WTC11 (cell line): ENCODE measurements at regions not wholly inside any gene's neighbourhood (a gene's known extent, or its start where the extent isn't known, plus 50 kb on each side); places are given as distances from the start of the nearest gene placed in this dataset.

ENCODE experiments used
- ATAC-seq: fragments of 200-7000 bp; cut with Tn5 transposase; 2 replicates; pipeline ENCODE4 v1.10.0; 2021; ENCODE audit warnings: mild to moderate bottlenecking, moderate library complexity
- CTCF ChIA-PET: fragments of 300-600 bp; sonication (Branson Sonifier 250); formaldehyde crosslinking; loops from one replicate; lab custom pipeline; 2021; ENCODE audit warnings: antibody characterized with exemption; lab: Charles Lee
- POLR2A ChIA-PET: fragments of 350-600 bp; sonication (Branson Sonifier 250); formaldehyde crosslinking; loops from one replicate; lab custom pipeline; 2021; ENCODE audit warnings: antibody characterized with exemption; lab: Charles Lee
- DNase-seq: peaks from one replicate; pipeline ENCODE4 v3.0.0; 2021; ENCODE audit warnings: low spot score
- H3K27ac Mint-ChIP-seq: 2 replicates; pipeline ENCODE4 v1.8.0; 2021; ENCODE audit warnings: mixed read lengths
- H3K27me3 Mint-ChIP-seq: 2 replicates; pipeline ENCODE4 v1.8.0; 2021; ENCODE audit warnings: low read depth, mild to moderate bottlenecking, moderate library complexity, mixed read lengths
- H3K36me3 Mint-ChIP-seq: 2 replicates; pipeline ENCODE4 v1.8.0; 2021; ENCODE audit warnings: mixed read lengths
- H3K4me1 Mint-ChIP-seq: 2 replicates; pipeline ENCODE4 v1.8.0; 2022; ENCODE audit warnings: mixed read lengths
- H3K4me3 Mint-ChIP-seq: 2 replicates; pipeline ENCODE4 v1.8.0; 2021; ENCODE audit warnings: mild to moderate bottlenecking, moderate library complexity, mixed read lengths
- H3K9me3 Mint-ChIP-seq: 2 replicates; pipeline ENCODE4 v1.8.0; 2021; ENCODE audit warnings: mixed read lengths
- AR ChIP-seq: fragments of 250-450 bp; sonication (Bioruptor Pico); IDR thresholded peaks from 2 replicates; pipeline ENCODE4 v1.9.0; 2021; ENCODE audit warnings: mild to moderate bottlenecking
- ATF3 ChIP-seq: sonication (generic); formaldehyde crosslinking; conservative IDR thresholded peaks from 2 replicates; pipeline ENCODE4 v1.8.1; 2022; ENCODE audit warnings: mild to moderate bottlenecking, missing genetic modification reagents
- E2F4 ChIP-seq: sonication (generic); formaldehyde crosslinking; IDR thresholded peaks from 2 replicates; pipeline ENCODE4 v1.8.1; 2022; ENCODE audit warnings: low read depth, mild to moderate bottlenecking, moderate library complexity, missing genetic modification reagents, borderline replicate concordance
- ESRRA ChIP-seq: sonication (generic); formaldehyde crosslinking; IDR thresholded peaks from 2 replicates; pipeline ENCODE4 v1.8.1; 2022; ENCODE audit warnings: mild to moderate bottlenecking, missing genetic modification reagents, borderline replicate concordance
- FOXK1 ChIP-seq: sonication (generic); formaldehyde crosslinking; IDR thresholded peaks from 2 replicates; pipeline ENCODE4 v1.8.0; 2022; ENCODE audit warnings: mild to moderate bottlenecking, moderate library complexity, missing genetic modification reagents
- FOXP1 ChIP-seq: sonication (generic); formaldehyde crosslinking; IDR thresholded peaks from 2 replicates; pipeline ENCODE4 v1.8.0; 2022; ENCODE audit warnings: missing genetic modification reagents, mild to moderate bottlenecking, moderate library complexity, borderline replicate concordance
- GRHL2 ChIP-seq: fragments of 250-450 bp; sonication (Bioruptor Pico); IDR thresholded peaks from 2 replicates; pipeline ENCODE4 v1.8.0; 2022; ENCODE audit warnings: mild to moderate bottlenecking, moderate library complexity; ENCODE audit not compliant: insufficient replicate concordance, severe bottlenecking
- JUN ChIP-seq: sonication (generic); formaldehyde crosslinking; IDR thresholded peaks from 2 replicates; pipeline ENCODE4 v1.8.0; 2023; ENCODE audit warnings: mild to moderate bottlenecking, missing genetic modification reagents
- NFATC4 ChIP-seq: fragments of 250-450 bp; sonication (Bioruptor Pico); IDR thresholded peaks from 2 replicates; pipeline ENCODE4 v1.9.0; 2021; ENCODE audit warnings: mild to moderate bottlenecking
- NFYB ChIP-seq: sonication (generic); formaldehyde crosslinking; conservative IDR thresholded peaks from 2 replicates; pipeline ENCODE4 v1.8.0; 2022; ENCODE audit warnings: low read depth, missing genetic modification reagents
- NR1H2 ChIP-seq: sonication (generic); formaldehyde crosslinking; IDR thresholded peaks from 2 replicates; pipeline ENCODE4 v1.9.0; 2021; ENCODE audit warnings: mild to moderate bottlenecking, moderate library complexity, missing genetic modification reagents
- SOX15 ChIP-seq: fragments of 250-450 bp; sonication (Bioruptor Pico); IDR thresholded peaks from 2 replicates; pipeline ENCODE4 v1.9.0; 2021; ENCODE audit warnings: mild to moderate bottlenecking
- SP1 ChIP-seq: sonication (generic); formaldehyde crosslinking; conservative IDR thresholded peaks from 2 replicates; pipeline ENCODE4 v1.8.1; 2022; ENCODE audit warnings: missing genetic modification reagents
- TEAD4 ChIP-seq: sonication (generic); formaldehyde crosslinking; IDR thresholded peaks from 2 replicates; pipeline ENCODE4 v1.8.0; 2022; ENCODE audit warnings: mild to moderate bottlenecking, missing genetic modification reagents
- ZBTB21 ChIP-seq: sonication (generic); formaldehyde crosslinking; IDR thresholded peaks from 2 replicates; pipeline ENCODE4 v1.8.1; 2023; ENCODE audit warnings: mild to moderate bottlenecking, missing genetic modification reagents, borderline replicate concordance
- ZNF232 ChIP-seq: sonication (generic); formaldehyde crosslinking; IDR thresholded peaks from 2 replicates; pipeline ENCODE4 v1.8.0; 2022; ENCODE audit warnings: mild to moderate bottlenecking, missing genetic modification reagents
- ZNF423 ChIP-seq: fragments of 250-450 bp; sonication (Bioruptor Pico); IDR thresholded peaks from 2 replicates; pipeline ENCODE4 v2.1.2; 2022; ENCODE audit warnings: mild to moderate bottlenecking, moderate library complexity
- TF ChIP-seq, protein P1 (sequence below): sonication (generic); formaldehyde crosslinking; IDR thresholded peaks from 2 replicates; pipeline ENCODE4 v1.8.1; 2022; ENCODE audit warnings: mild to moderate bottlenecking, moderate library complexity, missing genetic modification reagents
- TF ChIP-seq, protein P2 (sequence below): fragments of 250-450 bp; sonication (Bioruptor Pico); IDR thresholded peaks from 2 replicates; pipeline ENCODE4 v1.9.0; 2021; ENCODE audit warnings: mild to moderate bottlenecking, borderline replicate concordance

DNA sequence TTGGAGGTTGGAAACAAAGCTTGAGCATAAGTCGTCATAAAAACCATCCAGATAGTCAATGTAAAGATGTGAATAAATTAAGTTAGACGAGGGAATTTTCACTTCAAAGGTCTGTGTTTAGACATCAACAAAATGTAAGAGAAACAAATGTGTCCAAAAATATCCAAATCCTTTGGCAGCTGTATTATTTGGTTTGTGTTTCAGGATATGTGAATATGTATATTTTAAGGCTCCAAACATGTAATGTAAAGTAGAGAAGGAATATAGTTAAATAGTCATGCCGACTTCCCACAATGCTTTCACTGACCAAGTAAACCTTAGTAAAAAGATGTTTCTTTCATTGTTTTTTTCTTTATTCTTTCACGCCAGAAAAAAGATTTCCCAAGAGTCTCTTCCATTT, 604.9 kb upstream of the NRP1 start:
- ATAC-seq = no peak
- TF ChIP-seq ZNF232 (CRISPR knock-in tag) (no peak), JUN (CRISPR knock-in tag) (no peak), ZNF423 (CRISPR knock-in tag) (no peak), NFYB (CRISPR knock-in tag) (no peak), ZBTB21 (CRISPR knock-in tag) (no peak), FOXK1 (CRISPR knock-in tag) (no peak), NFATC4 (CRISPR knock-in tag) (no peak), ATF3 (CRISPR knock-in tag) (no peak), AR (no peak), ESRRA (CRISPR knock-in tag) (no peak), SP1 (no peak), SOX15 (no peak), NR1H2 (CRISPR knock-in tag) (no peak), FOXP1 (no peak), GRHL2 (CRISPR knock-in tag) (no peak), TEAD4 (CRISPR knock-in tag) (no peak), E2F4 (CRISPR knock-in tag) (no peak)
- TF ChIP-seq, protein P1, sequence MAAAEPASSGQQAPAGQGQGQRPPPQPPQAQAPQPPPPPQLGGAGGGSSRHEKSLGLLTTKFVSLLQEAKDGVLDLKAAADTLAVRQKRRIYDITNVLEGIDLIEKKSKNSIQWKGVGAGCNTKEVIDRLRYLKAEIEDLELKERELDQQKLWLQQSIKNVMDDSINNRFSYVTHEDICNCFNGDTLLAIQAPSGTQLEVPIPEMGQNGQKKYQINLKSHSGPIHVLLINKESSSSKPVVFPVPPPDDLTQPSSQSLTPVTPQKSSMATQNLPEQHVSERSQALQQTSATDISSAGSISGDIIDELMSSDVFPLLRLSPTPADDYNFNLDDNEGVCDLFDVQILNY (CRISPR knock-in tag) = no peak
- TF ChIP-seq, protein P2, sequence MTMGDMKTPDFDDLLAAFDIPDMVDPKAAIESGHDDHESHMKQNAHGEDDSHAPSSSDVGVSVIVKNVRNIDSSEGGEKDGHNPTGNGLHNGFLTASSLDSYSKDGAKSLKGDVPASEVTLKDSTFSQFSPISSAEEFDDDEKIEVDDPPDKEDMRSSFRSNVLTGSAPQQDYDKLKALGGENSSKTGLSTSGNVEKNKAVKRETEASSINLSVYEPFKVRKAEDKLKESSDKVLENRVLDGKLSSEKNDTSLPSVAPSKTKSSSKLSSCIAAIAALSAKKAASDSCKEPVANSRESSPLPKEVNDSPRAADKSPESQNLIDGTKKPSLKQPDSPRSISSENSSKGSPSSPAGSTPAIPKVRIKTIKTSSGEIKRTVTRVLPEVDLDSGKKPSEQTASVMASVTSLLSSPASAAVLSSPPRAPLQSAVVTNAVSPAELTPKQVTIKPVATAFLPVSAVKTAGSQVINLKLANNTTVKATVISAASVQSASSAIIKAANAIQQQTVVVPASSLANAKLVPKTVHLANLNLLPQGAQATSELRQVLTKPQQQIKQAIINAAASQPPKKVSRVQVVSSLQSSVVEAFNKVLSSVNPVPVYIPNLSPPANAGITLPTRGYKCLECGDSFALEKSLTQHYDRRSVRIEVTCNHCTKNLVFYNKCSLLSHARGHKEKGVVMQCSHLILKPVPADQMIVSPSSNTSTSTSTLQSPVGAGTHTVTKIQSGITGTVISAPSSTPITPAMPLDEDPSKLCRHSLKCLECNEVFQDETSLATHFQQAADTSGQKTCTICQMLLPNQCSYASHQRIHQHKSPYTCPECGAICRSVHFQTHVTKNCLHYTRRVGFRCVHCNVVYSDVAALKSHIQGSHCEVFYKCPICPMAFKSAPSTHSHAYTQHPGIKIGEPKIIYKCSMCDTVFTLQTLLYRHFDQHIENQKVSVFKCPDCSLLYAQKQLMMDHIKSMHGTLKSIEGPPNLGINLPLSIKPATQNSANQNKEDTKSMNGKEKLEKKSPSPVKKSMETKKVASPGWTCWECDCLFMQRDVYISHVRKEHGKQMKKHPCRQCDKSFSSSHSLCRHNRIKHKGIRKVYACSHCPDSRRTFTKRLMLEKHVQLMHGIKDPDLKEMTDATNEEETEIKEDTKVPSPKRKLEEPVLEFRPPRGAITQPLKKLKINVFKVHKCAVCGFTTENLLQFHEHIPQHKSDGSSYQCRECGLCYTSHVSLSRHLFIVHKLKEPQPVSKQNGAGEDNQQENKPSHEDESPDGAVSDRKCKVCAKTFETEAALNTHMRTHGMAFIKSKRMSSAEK (CRISPR knock-in tag) = no peak

More for the DNA sequence above, 604.9 kb upstream of the NRP1 start:
- CTCF ChIA-PET = no interaction called here
- H3K27me3 Mint-ChIP-seq = no peaks in the 10 kb centered on the region; the same call in 1 of the 2 replicates
- POLR2A ChIA-PET = no interaction called here
- H3K9me3 Mint-ChIP-seq = peaks cover 10% of the 10 kb centered on the region
- H3K4me3 Mint-ChIP-seq = no peak overlapping the region
- peaks cover 37% of the 10 kb centered on the region for H3K4me1 Mint-ChIP-seq
- DNase-seq = no peak
- H3K27ac Mint-ChIP-seq = no peak overlapping the region
- H3K36me3 Mint-ChIP-seq = peaks cover 2% of the 10 kb centered on the region
